Stomach (tissue), 4 donors: ENCODE measurements at regions not wholly inside any gene's neighbourhood (a gene's known extent, or its start where the extent isn't known, plus 50 kb on each side); places are given as distances from the start of the nearest gene placed in this dataset.

Experiments
- POLR2A ChIP-seq, 4 donors: fragments of 450-650 bp; IDR thresholded peaks; one replicate each; pipeline ENCODE4 v1.6.1; 2016; ENCODE audit warnings: antibody characterized with exemption in 4 of 4, control low read depth in 2 of 4, mild to moderate bottlenecking in 1 of 4, moderate library complexity in 1 of 4
- POLR2AphosphoS5 ChIP-seq, 3 donors: sonication (generic); formaldehyde crosslinking; IDR thresholded peaks; one replicate each; pipeline ENCODE4 v1.6.1; 2016; ENCODE audit warnings: antibody characterized with exemption in 3 of 3
- TF ChIP-seq, protein P1 (sequence below), 7 experiments: fragments of 450-650 bp in 4 of 7; fragments of 200-600 bp in 3 of 7; sonication (generic) in 3 of 7; IDR thresholded peaks; one replicate each; pipeline ENCODE4 v1.5.1; 2016 to 2019; ENCODE audit warnings: antibody characterized with exemption in 7 of 7, control low read depth in 2 of 7, mild to moderate bottlenecking in 1 of 7

DNA sequence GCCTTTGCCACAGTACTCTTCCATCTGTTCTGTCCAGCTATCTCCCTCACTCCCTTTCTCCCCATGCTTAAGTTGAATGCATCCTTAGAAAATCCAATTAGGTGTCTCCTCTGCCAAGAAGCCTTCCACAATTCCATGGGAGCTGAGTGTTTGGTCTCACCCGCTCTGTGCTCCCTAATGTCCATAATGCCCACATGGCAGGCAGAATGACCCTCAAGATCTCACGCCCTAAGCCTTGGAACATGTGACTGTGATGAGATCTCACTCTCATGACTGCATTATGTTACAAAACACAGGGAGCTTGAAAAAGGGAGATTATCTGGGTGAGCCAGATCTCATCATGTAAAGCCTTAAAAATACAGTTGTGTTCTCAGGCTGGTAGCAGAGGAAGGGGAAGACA is 229.4 kb downstream of the OMA1 start:
- TF ChIP-seq, protein P1, sequence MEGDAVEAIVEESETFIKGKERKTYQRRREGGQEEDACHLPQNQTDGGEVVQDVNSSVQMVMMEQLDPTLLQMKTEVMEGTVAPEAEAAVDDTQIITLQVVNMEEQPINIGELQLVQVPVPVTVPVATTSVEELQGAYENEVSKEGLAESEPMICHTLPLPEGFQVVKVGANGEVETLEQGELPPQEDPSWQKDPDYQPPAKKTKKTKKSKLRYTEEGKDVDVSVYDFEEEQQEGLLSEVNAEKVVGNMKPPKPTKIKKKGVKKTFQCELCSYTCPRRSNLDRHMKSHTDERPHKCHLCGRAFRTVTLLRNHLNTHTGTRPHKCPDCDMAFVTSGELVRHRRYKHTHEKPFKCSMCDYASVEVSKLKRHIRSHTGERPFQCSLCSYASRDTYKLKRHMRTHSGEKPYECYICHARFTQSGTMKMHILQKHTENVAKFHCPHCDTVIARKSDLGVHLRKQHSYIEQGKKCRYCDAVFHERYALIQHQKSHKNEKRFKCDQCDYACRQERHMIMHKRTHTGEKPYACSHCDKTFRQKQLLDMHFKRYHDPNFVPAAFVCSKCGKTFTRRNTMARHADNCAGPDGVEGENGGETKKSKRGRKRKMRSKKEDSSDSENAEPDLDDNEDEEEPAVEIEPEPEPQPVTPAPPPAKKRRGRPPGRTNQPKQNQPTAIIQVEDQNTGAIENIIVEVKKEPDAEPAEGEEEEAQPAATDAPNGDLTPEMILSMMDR (IDR thresholded peaks at IDR 0.05) = no peak
- no peak for TF ChIP-seq POLR2A (IDR thresholded peaks at IDR 0.05)
- TF ChIP-seq POLR2AphosphoS5 (IDR thresholded peaks at IDR 0.05) = no peak
